KMS-11 (cell line): ENCODE measurements at regions not wholly inside any gene's neighbourhood (a gene's known extent, or its start where the extent isn't known, plus 50 kb on each side); places are given as distances from the start of the nearest gene placed in this dataset.

ENCODE experiments used
- H2AFZ ChIP-seq: fragments of 200-600 bp; sonication (generic); 2 replicates; pipeline ENCODE4 v1.6.1; 2016; ENCODE audit warnings: antibody characterized with exemption, mixed run types, low read depth
- H3K27ac ChIP-seq: fragments of 200-600 bp; sonication (generic); 2 replicates; pipeline ENCODE4 v1.6.1; 2016; ENCODE audit warnings: mild to moderate bottlenecking, mixed run types
- H3K27me3 ChIP-seq: fragments of 200-600 bp; sonication (generic); 2 replicates; pipeline ENCODE4 v1.6.1; 2017; ENCODE audit warnings: mild to moderate bottlenecking, low read depth, mixed run types, moderate library complexity; ENCODE audit not compliant: insufficient read depth
- H3K36me3 ChIP-seq: fragments of 200-600 bp; sonication (generic); 2 replicates; pipeline ENCODE4 v1.6.1; 2017; ENCODE audit warnings: mild to moderate bottlenecking, mixed run types; ENCODE audit not compliant: insufficient read depth
- H3K4me1 ChIP-seq: fragments of 200-600 bp; sonication (generic); 2 replicates; pipeline ENCODE4 v1.6.1; 2016; ENCODE audit warnings: mild to moderate bottlenecking, low read depth, mixed run types; ENCODE audit not compliant: poor library complexity, severe bottlenecking
- H3K4me2 ChIP-seq: fragments of 200-600 bp; sonication (generic); 2 replicates; pipeline ENCODE4 v1.7.0; 2016; ENCODE audit warnings: mild to moderate bottlenecking, mixed run types
- H3K4me3 ChIP-seq: fragments of 200-600 bp; sonication (generic); IDR thresholded peaks from 2 replicates; pipeline ENCODE4 v1.6.1; 2017; ENCODE audit warnings: low read depth, low read length, mixed read lengths; ENCODE audit not compliant: insufficient read depth
- H3K79me2 ChIP-seq: fragments of 200-600 bp; sonication (generic); 2 replicates; pipeline ENCODE4 v1.6.1; 2016; ENCODE audit warnings: low read depth, mixed run types; ENCODE audit not compliant: insufficient read depth
- H3K9ac ChIP-seq: fragments of 200-600 bp; sonication (generic); 2 replicates; pipeline ENCODE4 v1.6.1; 2016; ENCODE audit warnings: mild to moderate bottlenecking, mixed run types
- H4K20me1 ChIP-seq: fragments of 200-600 bp; sonication (generic); 2 replicates; pipeline ENCODE4 v1.6.1; 2016; ENCODE audit warnings: mild to moderate bottlenecking, mixed run types; ENCODE audit not compliant: insufficient read depth
- TF ChIP-seq, protein P1 (sequence below): fragments of 200-600 bp; sonication (generic); conservative IDR thresholded peaks from 2 replicates; pipeline ENCODE4 v1.6.1; 2017; ENCODE audit warnings: low read depth, mild to moderate bottlenecking, antibody characterized with exemption, low read length, moderate library complexity, mixed read lengths

DNA sequence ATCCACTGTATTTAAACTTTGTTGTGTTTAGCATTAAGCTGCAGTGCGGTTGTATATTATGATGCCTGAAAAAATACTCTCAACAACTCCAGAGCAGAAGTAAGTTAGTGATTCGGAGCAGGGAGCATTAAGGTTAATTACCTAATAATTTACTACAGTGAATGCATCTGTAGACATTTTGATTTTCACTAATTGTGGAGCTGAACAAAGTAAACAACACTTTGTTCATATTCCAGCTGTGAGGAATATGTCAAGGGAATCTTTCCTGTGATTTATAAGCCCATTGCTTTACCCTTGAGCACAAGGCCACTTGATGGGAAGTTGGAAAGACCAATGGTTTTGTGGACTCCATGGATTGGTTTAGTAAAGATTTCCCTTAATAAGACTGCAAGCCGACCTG is 77.1 kb downstream of the CBLN4 start:
- Histone ChIP-seq H3K79me2 (no peaks in the 10 kb centered on the region), H3K36me3 (no peaks in the 10 kb centered on the region)

DNA sequence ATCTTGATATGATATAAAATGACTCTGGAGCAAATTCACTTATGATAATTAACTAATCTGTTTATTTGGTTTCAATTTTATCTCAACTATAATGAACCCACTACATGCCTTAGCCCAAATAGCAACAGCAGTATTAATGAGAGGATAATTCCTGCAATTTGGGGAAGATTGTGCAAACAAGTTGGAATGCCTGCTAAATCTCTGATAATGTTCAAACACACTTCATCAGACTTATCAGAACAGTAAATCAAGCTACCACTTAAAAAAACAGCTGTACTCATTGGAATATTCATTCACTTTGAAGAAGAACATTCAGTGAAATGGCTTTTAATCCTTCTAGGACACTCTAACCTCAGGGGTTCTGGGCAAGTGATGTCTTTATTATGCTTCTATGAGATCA is 85.4 kb downstream of the CBLN4 start:
- Histone ChIP-seq H3K4me1 (no peaks in the 10 kb centered on the region), H3K36me3 (no peaks in the 10 kb centered on the region), H3K4me2 (no peak overlapping the region), H3K27me3 (no peaks in the 10 kb centered on the region), H4K20me1 (no peaks in the 10 kb centered on the region), H3K9ac (no peak overlapping the region), H2AFZ (no peak overlapping the region), H3K27ac (no peak overlapping the region), H3K4me3 (no peak overlapping the region), H3K79me2 (no peaks in the 10 kb centered on the region)
- TF ChIP-seq, protein P1, sequence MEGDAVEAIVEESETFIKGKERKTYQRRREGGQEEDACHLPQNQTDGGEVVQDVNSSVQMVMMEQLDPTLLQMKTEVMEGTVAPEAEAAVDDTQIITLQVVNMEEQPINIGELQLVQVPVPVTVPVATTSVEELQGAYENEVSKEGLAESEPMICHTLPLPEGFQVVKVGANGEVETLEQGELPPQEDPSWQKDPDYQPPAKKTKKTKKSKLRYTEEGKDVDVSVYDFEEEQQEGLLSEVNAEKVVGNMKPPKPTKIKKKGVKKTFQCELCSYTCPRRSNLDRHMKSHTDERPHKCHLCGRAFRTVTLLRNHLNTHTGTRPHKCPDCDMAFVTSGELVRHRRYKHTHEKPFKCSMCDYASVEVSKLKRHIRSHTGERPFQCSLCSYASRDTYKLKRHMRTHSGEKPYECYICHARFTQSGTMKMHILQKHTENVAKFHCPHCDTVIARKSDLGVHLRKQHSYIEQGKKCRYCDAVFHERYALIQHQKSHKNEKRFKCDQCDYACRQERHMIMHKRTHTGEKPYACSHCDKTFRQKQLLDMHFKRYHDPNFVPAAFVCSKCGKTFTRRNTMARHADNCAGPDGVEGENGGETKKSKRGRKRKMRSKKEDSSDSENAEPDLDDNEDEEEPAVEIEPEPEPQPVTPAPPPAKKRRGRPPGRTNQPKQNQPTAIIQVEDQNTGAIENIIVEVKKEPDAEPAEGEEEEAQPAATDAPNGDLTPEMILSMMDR = no peak

More for the DNA sequence above, 77.1 kb downstream of the CBLN4 start:
- H4K20me1 ChIP-seq = no peaks in the 10 kb centered on the region
- H3K9ac ChIP-seq = no peak overlapping the region
- no peak overlapping the region for H2AFZ ChIP-seq
- H3K4me2 ChIP-seq = no peak overlapping the region
- no peak overlapping the region for H3K27ac ChIP-seq
- no peaks in the 10 kb centered on the region for H3K4me1 ChIP-seq
- no peak overlapping the region for H3K4me3 ChIP-seq
- no peaks in the 10 kb centered on the region for H3K27me3 ChIP-seq
- TF ChIP-seq, protein P1 = no peak

DNA sequence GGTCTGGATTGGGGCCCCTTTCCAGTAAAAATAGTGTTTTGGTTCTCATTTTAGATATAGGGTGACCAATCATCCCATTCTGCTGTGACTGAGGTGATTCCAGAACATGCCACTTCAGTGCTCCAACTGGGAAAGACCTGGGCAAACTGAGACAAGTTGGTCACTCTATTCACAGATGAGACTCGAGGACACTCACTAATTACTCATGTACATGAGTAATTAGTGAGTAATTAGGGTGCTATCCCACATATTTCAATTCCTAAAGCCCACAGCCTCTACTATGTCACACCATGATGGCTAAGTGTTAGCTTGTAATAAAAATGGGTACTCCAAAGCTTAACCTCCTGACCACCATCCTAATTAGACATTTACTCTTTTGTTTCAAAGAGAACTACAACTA is 86.0 kb downstream of the CBLN4 start:
- H3K4me2 ChIP-seq = no peak overlapping the region
- no peak overlapping the region for H3K9ac ChIP-seq
- no peak overlapping the region for H3K27ac ChIP-seq
- TF ChIP-seq, protein P1 = no peak
- H3K4me1 ChIP-seq = no peaks in the 10 kb centered on the region
- no peak overlapping the region for H3K4me3 ChIP-seq
- no peaks in the 10 kb centered on the region for H4K20me1 ChIP-seq
- H3K27me3 ChIP-seq = no peaks in the 10 kb centered on the region
- no peak overlapping the region for H2AFZ ChIP-seq
- H3K36me3 ChIP-seq = no peaks in the 10 kb centered on the region
- no peaks in the 10 kb centered on the region for H3K79me2 ChIP-seq

DNA sequence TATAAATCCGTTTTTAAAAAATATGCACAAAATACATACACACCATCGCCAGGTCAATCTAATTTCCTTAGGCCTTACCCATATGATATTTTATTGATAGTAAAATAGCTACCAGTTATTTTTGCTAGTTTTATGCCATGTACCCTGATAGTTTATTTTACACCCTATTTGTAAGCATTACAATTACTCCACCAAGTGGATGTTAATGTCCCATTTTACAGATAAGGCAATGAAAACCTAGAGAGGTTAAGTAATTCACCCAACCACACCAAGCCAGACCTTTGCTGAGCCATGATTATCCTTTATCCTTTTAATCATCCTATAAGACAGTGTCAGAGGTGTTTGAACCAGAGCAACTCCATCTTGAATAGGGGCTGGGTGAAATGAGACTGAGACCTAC is 86.8 kb downstream of the CBLN4 start:
- Histone ChIP-seq H3K27ac (no peak overlapping the region), H4K20me1 (no peaks in the 10 kb centered on the region), H3K9ac (no peak overlapping the region), H3K4me2 (no peak overlapping the region), H3K79me2 (no peaks in the 10 kb centered on the region), H2AFZ (no peak overlapping the region), H3K36me3 (no peaks in the 10 kb centered on the region), H3K4me3 (no peak overlapping the region), H3K27me3 (no peaks in the 10 kb centered on the region), H3K4me1 (no peaks in the 10 kb centered on the region)
- TF ChIP-seq, protein P1 = no peak
